MM.1S (cell line): ENCODE measurements at regions not wholly inside any gene's neighbourhood (a gene's known extent, or its start where the extent isn't known, plus 50 kb on each side); places are given as distances from the start of the nearest gene placed in this dataset.

ENCODE experiments used
- DNase-seq: peaks from one replicate; pipeline ENCODE4 v3.0.0-alpha.2; 2015
- H2AFZ ChIP-seq: fragments of 300-600 bp; sonication (generic); 2 replicates; pipeline ENCODE4 v1.6.0; 2016; ENCODE audit warnings: antibody characterized with exemption, low read length
- H3F3A ChIP-seq: fragments of 300-600 bp; sonication (generic); 2 replicates; pipeline ENCODE4 v1.6.1; 2016; ENCODE audit warnings: mild to moderate bottlenecking, antibody characterized with exemption, low read length, moderate library complexity, mixed read lengths; ENCODE audit not compliant: insufficient read depth
- H3K27ac ChIP-seq: fragments of 300-600 bp; sonication (generic); 2 replicates; pipeline ENCODE4 v1.5.1; 2016; ENCODE audit warnings: mild to moderate bottlenecking, low read length
- H3K27me3 ChIP-seq: fragments of 300-600 bp; sonication (generic); replicated peaks from 2 replicates; pipeline ENCODE4 v1.6.0; 2016; ENCODE audit warnings: low read length; ENCODE audit not compliant: insufficient read depth
- H3K36me3 ChIP-seq: fragments of 300-600 bp; sonication (generic); replicated peaks from 2 replicates; pipeline ENCODE4 v1.6.1; 2016; ENCODE audit warnings: mild to moderate bottlenecking, low read length, mixed read lengths; ENCODE audit not compliant: insufficient read depth
- H3K4me1 ChIP-seq: fragments of 300-600 bp; sonication (generic); 2 replicates; pipeline ENCODE4 v1.6.1; 2016; ENCODE audit warnings: low read length, mixed read lengths
- H3K4me2 ChIP-seq: fragments of 300-600 bp; sonication (generic); 2 replicates; pipeline ENCODE4 v1.6.0; 2016; ENCODE audit warnings: low read depth, low read length
- H3K4me3 ChIP-seq: fragments of 300-600 bp; sonication (generic); 2 replicates; pipeline ENCODE4 v1.5.1; 2016; ENCODE audit warnings: low read length, mixed read lengths
- H3K79me2 ChIP-seq: fragments of 300-600 bp; sonication (generic); 2 replicates; pipeline ENCODE4 v1.6.1; 2016; ENCODE audit warnings: mixed run types, low read length, mixed read lengths
- H3K9ac ChIP-seq: fragments of 300-600 bp; sonication (generic); 2 replicates; pipeline ENCODE4 v1.6.1; 2016; ENCODE audit warnings: low read length, mixed read lengths
- H3K9me2 ChIP-seq: fragments of 300-600 bp; sonication (generic); replicated peaks from 2 replicates; pipeline ENCODE4 v1.6.1; 2016; ENCODE audit warnings: mild to moderate bottlenecking, low read length, mixed read lengths; ENCODE audit not compliant: insufficient read depth
- H3K9me3 ChIP-seq: fragments of 300-600 bp; sonication (generic); replicated peaks from 2 replicates; pipeline ENCODE4 v1.6.1; 2016; ENCODE audit warnings: mild to moderate bottlenecking, low read length, mixed read lengths; ENCODE audit not compliant: insufficient read depth
- H4K20me1 ChIP-seq: fragments of 300-600 bp; sonication (generic); 2 replicates; pipeline ENCODE4 v1.6.1; 2016; ENCODE audit warnings: mild to moderate bottlenecking, low read length, moderate library complexity, mixed read lengths; ENCODE audit not compliant: insufficient read depth
- CTCF ChIP-seq: fragments of 300-600 bp; sonication (generic); IDR thresholded peaks from 2 replicates; pipeline ENCODE4 v1.5.1; 2016; ENCODE audit warnings: antibody characterized with exemption, low read length, mixed read lengths
- EZH2 ChIP-seq: fragments of 300-600 bp; sonication (generic); optimal IDR thresholded peaks from 2 replicates; pipeline ENCODE3; 2017; ENCODE audit warnings: low read depth, mild to moderate bottlenecking, antibody characterized with exemption, low read length, mixed read lengths
- EZH2phosphoT487 ChIP-seq: fragments of 300-600 bp; sonication (generic); IDR thresholded peaks from 2 replicates; pipeline ENCODE4 v1.6.1; 2018; ENCODE audit warnings: antibody characterized with exemption, low read length

DNA sequence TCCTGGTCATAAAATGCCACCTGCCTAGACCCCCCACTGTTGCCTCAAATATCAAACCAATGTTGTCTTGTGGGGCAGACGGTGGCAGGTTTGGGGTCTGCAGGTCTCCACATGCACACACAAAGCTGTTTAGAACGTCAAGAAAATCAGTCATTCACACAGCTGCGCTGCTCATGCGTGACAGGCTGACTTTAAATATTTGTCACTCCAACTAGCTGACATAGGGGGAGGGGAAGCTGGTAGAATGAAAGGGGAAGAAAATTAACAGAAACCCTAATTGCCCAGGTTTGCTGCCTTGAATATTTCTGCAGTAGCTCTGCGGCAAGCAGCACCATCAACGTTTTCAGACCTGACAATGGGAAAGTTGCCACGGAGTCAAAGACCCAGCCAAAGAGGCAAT is 201.8 kb downstream of the ABHD5 start:
- Histone ChIP-seq H2AFZ (no peak overlapping the region), H3K27me3 (no peaks in the 10 kb centered on the region), H3K4me1 (0 out of 2 replicates have a peak, but pooled peaks cover 4% of the 10 kb centered on the region), H3K9me2 (no peaks in the 10 kb centered on the region), H3K4me3 (no peak overlapping the region), H3K4me2 (no peak overlapping the region), H4K20me1 (no peaks in the 10 kb centered on the region), H3K9ac (no peak overlapping the region), H3F3A (no peaks in the 10 kb centered on the region), H3K36me3 (no peaks in the 10 kb centered on the region), H3K27ac (no peak overlapping the region), H3K9me3 (no peaks in the 10 kb centered on the region), H3K79me2 (no peaks in the 10 kb centered on the region)
- DNase-seq = no peak
- TF ChIP-seq EZH2 (no peak), EZH2phosphoT487 (no peak), CTCF (no peak)

GRCh38 chr3:43893727-43894126 is 203.0 kb downstream of the ABHD5 start:
- Histone ChIP-seq H3K4me2 (peak overlapping the region; percentile 86; the same call in 1 of the 2 replicates), H3F3A (no peaks in the 10 kb centered on the region), H2AFZ (peak overlapping the region; percentile 86), H3K9ac (peak overlapping the region; percentile 33; the same call in 1 of the 2 replicates), H3K27me3 (no peaks in the 10 kb centered on the region), H3K4me1 (0 out of 2 replicates have a peak, but pooled peaks cover 4% of the 10 kb centered on the region), H3K9me3 (no peaks in the 10 kb centered on the region), H3K9me2 (no peaks in the 10 kb centered on the region), H3K36me3 (no peaks in the 10 kb centered on the region), H3K4me3 (peak overlapping the region; percentile 57), H3K79me2 (no peaks in the 10 kb centered on the region), H4K20me1 (no peaks in the 10 kb centered on the region), H3K27ac (no peak overlapping the region)
- DNase-seq = no peak
- TF ChIP-seq EZH2 (no peak), EZH2phosphoT487 (no peak), CTCF (no peak)

GRCh38 chr3:43894176-43895049 is 203.7 kb downstream of the ABHD5 start:
- Histone ChIP-seq H3F3A (no peaks in the 10 kb centered on the region), H2AFZ (peak overlapping the region; percentile 86), H3K27ac (no peak overlapping the region), H3K9me3 (no peaks in the 10 kb centered on the region), H3K79me2 (no peaks in the 10 kb centered on the region), H3K4me1 (0 out of 2 replicates have a peak, but pooled peaks cover 4% of the 10 kb centered on the region), H3K27me3 (no peaks in the 10 kb centered on the region), H4K20me1 (no peaks in the 10 kb centered on the region), H3K4me2 (peak overlapping the region; percentile 86), H3K9me2 (no peaks in the 10 kb centered on the region), H3K9ac (peak overlapping the region; percentile 33; the same call in 1 of the 2 replicates), H3K4me3 (peak overlapping the region; percentile 57), H3K36me3 (no peaks in the 10 kb centered on the region)
- peak; percentile 66 for DNase-seq
- no peak for TF ChIP-seq EZH2phosphoT487

DNA sequence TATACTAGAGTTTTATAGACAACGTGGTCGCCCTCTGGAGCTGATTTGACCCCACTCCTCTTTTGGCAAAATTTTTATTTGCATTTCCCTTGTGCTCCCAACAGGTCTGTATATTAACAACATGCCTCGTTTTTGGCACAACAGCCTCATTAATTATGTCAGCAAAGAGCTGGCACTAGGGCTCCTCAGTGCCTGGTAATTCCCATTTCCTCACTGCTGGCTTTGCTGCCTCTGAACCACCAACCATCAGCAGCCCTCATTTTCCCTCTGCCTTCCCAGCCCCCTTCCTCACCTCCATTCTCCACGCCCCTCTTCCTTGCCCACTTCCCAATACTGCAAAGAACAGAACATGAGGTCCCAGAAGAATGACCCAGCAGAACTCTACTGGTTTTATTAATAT is 204.8 kb downstream of the ABHD5 start:
- no peaks in the 10 kb centered on the region for H4K20me1 ChIP-seq
- H3K9ac ChIP-seq = no peak overlapping the region
- no peaks in the 10 kb centered on the region for H3K27me3 ChIP-seq
- H3F3A ChIP-seq = no peaks in the 10 kb centered on the region
- no peak for TF ChIP-seq EZH2
- no peak for TF ChIP-seq EZH2phosphoT487
- TF ChIP-seq CTCF = no peak
- no peaks in the 10 kb centered on the region for H3K9me2 ChIP-seq
- H3K36me3 ChIP-seq = no peaks in the 10 kb centered on the region
- H3K4me1 ChIP-seq = 0 out of 2 replicates have a peak, but pooled peaks cover 4% of the 10 kb centered on the region
- DNase-seq = no peak
- H2AFZ ChIP-seq = no peak overlapping the region
- H3K79me2 ChIP-seq = no peaks in the 10 kb centered on the region
- H3K27ac ChIP-seq = no peak overlapping the region
- no peak overlapping the region for H3K4me2 ChIP-seq
- H3K9me3 ChIP-seq = no peaks in the 10 kb centered on the region
- H3K4me3 ChIP-seq = no peak overlapping the region
